ENCODE measurements at regions not wholly inside any gene's neighbourhood (a gene's known extent, or its start where the extent isn't known, plus 50 kb on each side); places are given as distances from the start of the nearest gene placed in this dataset.

DNA sequence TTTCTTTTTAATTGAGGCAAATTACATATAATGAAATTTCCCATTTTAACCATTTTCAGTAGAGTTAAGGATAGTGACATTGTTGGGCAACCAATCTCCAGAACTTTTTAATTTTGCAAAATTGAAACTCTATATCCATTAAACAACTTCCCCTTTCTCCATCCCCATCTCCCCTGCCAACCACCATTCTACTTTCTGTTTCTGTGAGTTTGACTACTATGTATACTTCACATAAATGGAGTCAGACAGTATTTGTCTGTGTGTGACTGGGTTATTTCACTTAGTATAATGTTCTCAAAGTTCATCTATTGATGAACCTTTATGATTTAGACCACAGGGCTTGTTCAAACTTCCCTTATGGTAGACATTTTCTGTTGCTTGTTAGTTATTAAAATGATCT, 364.5 kb upstream of the MAD2L1 start:
- DNase-seq (ENCODE audit: low spot score), result no peak

DNA sequence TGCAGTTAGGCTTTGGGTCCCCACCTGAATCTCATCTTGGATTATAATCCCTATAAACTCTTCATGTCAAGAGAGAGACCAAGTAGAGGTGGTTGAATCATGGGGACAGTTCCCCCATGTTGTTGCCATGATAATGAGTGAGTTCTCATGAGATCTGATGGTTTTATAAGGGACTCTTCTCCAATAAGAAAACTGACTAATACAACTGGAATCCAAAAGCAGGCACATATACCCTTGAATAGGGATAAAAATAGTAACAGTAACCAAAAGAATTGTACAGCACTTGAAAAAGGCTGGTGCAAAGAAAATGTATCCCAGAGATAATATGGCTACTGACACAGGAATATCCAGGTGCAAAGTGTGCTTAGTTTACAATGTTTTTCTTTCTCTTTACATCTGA, 351.5 kb upstream of the MAD2L1 start:
- DNase-seq (ENCODE audit: low spot score), result no peak

DNA sequence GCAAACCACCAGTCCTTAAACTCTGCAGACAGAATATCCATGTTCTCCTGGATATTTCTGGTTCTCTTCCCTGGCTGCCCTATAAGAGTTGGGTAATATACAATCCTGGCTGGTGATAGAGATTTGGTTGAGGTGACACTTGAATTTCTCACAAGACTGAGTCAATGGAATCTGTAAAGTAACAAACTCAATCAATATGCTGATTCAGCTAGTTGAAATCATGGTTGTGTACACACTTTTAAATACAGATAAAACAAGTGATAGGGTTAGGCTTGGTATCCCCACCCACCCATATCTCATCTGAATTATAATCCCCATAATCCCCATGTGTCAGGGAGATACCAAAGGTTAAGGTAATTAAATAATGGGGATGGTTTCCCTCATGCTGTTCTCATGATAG, 349.2 kb upstream of the MAD2L1 start:
- no peak for DNase-seq (ENCODE audit: low spot score)

DNA sequence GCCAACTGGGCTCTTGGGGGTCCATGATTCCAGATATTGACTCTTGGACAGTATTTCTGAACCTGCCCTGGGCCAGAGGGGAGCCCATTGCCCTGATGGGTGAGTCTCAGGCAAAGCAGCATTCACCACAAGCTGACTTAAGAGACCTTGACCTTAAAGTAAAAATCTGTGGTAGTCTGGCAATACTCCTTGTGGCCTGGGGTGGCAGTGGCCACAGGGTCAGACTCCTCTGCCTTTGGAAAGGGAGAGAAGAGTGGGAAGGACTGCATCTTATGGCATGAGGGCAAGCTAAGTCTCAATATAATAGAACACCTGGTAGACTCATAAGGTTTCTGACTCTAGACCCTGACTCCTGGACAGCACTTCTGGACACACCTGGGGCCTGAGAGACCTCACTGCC, 340.3 kb upstream of the MAD2L1 start:
- DNase-seq (ENCODE audit: low spot score), result no peak

DNA sequence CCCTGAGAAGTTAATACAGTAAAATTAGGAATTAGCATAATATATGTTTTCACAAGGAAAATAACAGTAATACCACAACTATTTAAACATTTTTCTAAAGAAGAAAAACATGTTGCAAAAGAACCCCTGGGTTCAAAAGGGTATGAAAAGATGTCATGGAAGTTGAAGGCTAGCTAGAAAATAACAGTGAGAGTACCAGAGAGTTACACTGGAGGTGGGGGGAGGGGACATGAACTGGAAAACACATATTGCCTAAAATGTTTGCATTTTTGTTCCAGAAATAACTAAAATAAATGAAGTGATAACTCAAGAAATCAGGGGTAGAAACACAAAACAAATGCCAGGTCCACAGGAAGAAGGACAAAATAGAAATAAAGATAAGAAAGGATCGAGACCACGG, 336.6 kb upstream of the MAD2L1 start:
- no peak for DNase-seq (ENCODE audit: low spot score)

DNA sequence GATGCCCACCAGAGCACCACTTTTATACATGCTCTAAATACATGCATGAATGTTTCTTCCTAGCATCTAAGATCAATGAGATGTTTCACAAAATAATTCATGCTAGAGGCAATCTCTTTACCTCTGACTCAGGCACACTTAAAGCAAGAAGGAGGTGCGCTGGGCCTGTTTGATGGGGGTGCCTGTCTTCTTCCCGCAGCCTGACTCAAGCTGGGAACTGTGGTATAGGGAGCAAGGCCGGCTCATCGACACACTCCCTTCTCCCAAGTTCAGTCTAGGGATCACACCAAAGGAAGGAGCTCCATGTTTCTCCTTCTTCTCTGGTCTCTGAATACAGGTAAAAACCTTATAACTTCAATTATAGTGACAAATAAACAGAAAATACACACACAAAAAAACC, 333.8 kb upstream of the MAD2L1 start:
- DNase-seq (ENCODE audit: low spot score), result no peak

DNA sequence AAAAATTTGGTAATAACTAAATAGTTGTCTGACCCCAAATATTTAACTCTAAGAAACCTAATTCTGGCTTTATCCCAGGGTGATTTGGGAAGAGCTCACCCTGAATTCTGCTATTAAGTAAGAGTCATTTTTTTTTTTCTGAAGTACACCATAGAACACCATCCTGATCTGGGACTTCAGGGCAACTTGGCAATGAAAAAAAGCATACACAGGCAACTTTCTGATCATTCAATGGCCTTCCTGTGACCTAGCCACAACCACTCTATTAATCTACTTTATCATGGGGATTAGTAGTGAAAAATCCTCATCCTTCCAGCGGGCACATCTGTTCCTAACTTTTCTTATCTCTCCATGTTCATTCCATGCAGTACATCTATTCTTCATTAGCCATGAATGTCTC, 333.2 kb upstream of the MAD2L1 start:
- DNase-seq (ENCODE audit: low spot score), result peak; percentile 18

DNA sequence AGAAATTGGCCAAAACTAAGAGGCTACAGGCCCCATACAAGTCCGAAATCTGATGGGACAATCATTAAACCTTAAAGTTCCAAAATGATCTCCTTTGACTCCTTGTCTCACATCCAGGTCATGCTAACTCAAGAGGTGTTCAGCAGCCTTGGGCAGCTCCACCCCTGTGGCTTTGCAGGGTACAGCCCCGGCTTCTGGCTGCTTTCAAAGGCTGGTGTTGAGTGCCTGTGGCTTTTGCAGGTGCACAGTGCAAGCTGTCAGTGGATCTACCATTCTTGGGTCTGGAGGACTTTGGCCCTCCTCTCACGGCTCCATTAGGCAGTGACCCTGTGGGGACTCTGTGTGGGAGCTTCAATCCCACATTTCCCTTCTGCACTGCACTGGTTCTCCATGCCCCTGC, 329.1 kb upstream of the MAD2L1 start:
- DNase-seq (ENCODE audit: low spot score), result no peak

DNA sequence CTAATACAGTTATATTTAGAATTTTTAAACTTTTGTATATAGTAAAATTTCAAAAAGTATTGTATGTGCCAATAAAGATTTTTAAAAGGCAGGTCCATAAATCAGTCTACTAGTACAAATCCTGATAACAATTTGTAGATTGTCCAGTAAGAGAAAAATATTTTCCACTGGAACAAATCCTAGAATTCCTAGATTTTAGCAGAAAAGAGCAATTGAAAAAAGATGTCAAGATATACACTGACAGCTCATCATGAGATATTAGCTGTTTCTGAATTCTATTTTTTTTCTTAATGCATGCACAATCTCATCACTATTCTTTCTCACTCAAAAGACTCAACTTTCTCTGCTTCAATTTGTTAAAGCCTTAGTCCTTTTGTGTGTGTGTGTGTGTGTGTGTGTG, 289.2 kb upstream of the MAD2L1 start:
- DNase-seq (ENCODE audit: low spot score), result no peak

DNA sequence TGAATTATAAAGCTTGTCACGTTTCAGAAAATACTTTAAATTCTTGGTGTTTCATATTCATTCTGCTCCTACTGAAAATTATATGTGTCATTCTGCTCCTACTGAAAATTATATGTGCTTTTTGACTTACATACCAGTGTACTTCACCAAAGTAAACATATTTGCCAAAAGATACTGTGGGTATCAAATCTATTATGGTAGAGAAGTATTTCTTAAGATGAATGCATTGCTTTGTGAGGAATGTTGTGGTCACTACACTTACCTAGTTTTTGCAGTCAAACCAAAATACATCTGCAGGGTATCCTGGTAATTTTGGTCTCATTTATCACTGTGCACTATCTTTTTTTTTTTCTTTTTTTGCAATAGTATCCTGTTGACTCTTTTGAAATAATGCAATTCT, 287.7 kb upstream of the MAD2L1 start:
- no peak for DNase-seq (ENCODE audit: low spot score)

DNA sequence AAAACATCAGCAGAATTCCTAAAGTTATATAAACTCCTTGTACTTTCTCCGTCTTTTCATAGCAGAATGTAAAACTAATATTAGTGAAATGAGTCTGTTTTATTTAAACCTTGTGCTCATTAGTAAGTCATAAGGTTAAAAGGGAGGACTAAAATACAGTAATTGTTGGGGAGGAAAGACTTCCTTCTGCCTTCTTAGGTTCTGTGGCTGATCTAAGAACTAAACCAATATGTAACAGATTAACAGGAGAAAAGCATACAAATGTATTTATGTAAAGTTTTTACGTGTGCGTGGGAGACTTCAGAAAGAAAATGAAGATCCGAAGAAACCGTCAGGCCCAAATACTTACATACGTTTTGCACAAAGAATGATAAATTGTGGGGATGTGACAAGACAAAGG, 286.6 kb upstream of the MAD2L1 start:
- no peak for DNase-seq (ENCODE audit: low spot score)

DNA sequence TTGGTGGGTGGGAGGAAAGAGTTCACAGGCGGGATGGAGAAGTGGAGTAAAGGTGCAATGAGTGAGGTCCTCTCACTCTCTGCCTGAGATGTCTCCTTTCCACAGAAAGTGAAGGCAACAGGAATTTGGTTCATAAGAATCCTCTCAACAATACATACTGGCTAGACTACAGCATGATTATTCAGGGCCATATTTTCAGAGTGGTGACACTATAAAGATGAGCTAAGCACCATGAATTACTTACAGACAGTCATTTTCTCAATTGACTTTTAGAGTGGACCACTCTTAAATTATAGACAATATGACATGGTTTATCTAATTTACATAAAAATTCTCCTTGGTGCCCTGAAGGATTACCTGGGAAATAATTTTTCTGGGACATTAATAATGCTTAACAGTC, 286.1 kb upstream of the MAD2L1 start:
- DNase-seq (ENCODE audit: low spot score), result no peak

DNA sequence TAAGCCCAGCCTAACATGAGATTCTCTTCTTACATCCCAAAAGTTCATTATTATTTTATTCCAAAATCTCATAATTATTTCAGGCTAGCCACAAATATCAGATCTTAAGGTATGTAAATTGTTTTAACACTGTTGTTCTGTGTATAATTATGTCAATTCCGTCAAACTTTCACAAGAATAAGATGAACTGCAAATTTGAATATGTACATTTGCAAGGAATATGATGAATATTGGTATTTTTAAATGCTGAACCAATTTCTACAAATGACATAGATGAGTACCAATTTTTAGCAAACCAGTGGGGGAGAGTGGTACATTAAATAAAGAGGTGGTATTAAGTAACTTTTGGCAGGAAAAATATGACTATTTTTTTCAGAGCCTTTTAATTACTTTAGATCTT, 282.3 kb upstream of the MAD2L1 start:
- no peak for DNase-seq (ENCODE audit: low spot score)

DNA sequence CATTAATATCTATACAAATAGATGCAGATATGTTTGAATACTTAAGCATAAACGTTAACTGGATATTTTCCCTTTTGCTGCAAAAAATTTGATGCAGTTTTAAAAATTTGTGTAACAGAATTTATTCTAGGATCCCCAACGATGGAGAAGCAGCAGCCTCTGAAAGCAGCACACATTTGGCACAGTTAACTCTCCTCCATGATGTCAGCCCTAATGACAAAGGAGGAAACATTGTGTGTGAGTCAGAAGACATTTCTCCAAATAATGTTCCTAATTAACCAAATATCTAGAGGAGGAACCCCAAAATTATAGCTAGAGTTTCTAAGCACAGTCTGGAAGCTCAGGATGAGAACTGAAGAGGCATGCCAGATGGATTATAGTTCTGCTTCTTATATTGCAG, 281.9 kb upstream of the MAD2L1 start:
- DNase-seq (ENCODE audit: low spot score), result no peak

DNA sequence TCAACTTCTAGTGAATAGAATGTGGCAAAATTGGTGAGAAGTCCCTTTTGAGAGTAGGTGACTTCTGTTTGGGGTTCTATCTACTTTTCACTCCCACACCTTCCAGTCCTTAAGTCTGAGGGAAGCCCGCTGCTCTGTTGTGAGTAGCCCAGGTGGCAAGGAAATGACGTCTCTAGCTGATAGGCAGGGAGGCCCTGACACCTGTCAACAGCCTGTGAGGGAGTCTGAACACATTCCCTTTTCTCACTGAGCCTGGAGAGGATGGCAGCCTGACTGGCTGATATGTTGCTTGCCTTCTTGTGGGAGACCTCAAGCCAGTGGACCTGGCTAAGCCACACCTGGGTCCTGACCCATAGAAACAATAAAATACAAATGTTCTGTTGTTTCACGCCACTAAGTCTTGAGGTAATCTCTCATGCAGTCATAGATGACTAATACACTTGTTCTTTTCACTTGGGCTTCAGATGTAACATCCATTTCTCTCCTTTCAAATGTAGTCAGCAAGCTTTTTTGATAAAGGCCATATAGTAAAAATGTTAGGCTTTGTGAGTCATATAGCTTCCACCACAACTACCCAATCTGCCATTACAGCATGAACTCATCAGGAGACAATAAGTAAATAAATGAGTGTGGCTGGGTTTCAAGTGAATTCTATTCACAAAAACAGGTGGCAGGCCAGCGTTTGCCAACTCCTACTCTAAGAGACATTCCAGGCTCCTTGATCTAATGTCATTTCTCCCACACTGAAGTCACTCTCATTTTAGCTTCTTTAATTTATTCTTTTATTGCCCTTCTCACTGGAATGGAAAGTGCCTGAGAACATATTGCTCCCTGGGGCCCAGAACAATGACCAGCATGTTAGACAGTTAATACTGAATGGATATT, 265.1 kb upstream of the MAD2L1 start:
- DNase-seq (ENCODE audit: low spot score), result no peak

DNA sequence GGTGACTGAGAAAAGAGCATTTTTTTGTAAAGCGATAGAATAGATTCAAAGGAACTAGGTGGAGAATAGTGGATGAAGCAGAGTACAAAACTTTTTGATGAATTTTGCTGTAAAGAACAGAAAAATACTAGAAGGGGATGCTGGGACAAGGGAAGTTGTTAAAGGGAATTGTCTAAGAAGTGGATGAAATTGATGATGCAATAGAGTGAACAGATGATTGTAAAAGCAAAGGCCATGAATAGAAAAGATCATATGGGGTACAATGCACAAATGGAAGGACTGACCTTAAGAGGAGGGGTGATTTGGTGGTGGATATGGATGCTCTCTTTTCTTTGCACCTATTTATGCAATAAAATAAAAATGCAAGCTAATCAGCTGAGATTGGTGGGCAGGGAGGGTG, 262.7 kb upstream of the MAD2L1 start:
- DNase-seq (ENCODE audit: low spot score), result no peak

DNA sequence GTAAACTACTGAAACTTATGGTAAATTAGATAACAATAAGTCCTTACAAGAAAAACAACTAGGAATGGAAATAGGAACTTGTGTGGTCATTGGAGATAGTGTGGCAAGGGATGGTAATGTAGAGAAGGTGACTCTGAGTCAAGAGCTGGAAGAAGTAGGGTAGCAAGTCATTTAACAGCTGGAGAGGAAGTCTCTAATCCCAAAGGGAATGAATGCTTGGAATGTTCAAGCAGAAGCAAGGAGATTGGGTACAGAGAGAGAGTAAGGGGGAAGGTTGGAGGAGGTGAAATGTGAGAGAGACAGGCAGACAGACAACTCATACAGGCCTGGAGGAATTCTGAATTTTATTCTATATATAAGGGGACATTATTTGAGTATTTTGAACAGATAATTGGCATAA, 260.6 kb upstream of the MAD2L1 start:
- DNase-seq (ENCODE audit: low spot score), result no peak

DNA sequence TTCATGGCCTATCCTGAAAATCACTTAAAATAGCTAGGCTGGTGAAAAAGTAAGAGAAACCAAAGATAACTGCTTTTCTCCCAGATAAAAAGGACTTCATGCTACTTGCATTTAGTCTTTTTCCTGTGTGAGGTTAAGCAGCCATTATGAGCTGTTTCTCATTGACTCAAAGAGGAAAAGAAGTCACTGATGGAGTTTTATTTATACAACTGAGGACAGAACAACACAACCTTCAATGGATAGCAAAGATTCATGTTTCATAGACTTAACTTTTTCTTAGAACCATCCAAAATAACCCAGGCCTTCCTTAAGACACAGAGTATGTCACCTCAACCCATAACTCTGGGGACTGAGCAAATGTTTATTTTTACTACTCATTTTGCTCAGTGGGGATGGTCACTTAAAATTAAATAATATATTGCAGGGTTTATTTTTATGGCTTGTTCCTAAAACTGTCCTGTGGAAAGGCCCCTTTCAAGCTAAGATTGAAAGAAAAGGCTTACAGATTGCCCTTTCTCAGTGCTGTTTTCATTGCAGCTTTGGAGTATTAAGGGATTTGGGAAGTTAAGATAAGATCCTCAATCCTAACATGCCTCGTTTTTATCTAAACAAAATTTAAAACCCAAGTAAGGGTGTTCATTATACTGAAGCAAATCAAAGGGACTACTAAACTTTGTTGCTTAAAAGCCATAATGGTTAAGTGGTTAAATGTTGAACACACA, 252.6 kb upstream of the MAD2L1 start:
- DNase-seq (ENCODE audit: low spot score), result no peak

DNA sequence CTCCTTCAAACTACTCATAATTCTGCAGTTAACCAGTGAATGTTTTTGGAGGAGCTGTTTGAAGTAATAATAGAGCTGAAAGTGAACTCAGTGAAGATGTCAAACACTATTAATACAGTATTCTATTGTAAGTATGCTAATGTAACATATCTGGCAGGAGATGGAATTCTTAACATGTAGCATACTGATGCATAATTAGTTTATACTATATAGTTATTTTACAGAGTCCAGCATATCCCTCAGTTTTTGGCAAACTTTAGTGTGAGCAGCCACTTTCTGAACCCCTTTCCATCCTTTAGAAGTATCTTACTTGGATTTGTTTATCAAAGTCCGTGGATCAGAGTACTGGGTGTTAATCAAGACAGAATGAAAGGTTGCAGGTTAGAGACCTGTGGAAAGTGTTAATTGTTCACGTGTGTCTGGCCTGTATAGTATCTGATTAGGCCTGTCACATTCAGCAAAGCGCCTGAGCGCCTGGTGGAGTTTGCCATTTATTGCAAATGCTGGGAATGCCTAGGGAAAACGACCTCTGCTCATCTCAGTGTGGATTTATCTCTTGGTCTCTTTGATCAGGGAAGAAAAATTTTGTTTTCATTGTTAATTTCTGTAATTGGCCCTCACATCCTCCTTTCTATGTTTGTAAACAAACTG, 251.7 kb upstream of the MAD2L1 start:
- DNase-seq (ENCODE audit: low spot score), result no peak

DNA sequence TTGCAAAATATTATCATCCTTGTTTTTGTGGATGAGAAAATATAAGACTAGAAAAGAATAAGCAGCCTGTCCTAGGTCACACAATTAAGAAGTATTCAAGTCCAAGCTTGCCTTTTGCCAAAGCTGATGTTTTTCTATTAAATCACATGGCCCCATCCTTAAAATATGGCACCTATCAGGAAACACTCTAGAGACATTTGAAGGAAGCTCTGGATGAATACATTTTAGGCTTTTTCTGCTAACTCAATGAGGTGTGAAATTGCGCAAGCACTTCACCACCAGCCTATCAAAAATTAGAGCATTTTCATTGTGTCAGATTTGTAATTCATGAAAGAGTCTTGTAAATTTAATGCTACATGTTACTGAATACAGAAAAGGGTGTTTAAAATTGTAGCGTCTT, 251.1 kb upstream of the MAD2L1 start:
- no peak for DNase-seq (ENCODE audit: low spot score)

DNA sequence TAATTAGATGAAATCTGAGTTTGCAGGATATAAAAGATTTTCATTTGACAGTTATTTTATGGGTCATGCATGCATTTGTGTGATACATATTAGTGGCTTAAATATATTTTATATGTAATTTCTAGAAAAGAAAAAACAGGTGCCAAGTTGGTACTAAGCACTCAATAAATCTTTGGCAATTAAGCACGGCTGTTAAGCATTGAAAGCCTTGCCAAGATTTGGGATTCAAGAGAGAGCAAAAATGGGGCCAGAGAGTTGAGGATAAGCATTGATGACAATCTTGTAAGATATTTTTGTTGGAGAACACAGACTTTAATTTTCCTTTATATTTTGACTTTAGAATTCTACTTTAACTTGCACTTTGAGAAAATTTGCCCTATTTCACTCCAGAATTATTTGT, 249.8 kb upstream of the MAD2L1 start:
- no peak for DNase-seq (ENCODE audit: low spot score)

DNA sequence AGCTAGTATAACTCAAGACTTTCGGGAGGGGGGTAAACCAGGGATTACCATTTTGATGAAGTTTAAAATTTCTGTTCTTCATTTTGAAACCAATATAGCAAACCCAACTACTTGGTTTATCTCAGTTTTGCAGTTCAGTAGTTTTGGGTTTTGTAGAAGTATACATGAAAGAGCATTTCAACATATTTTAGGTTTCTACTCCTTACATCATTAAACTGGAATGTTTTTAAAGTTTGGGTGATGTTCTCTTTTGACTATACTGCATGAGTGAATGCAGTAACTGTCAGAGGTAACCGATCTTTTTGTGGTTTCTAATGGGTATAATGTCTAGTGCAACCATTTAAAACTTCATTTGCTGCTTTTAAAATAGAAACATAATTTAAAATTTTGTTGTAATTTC, 248.3 kb upstream of the MAD2L1 start:
- no peak for DNase-seq (ENCODE audit: low spot score)

DNA sequence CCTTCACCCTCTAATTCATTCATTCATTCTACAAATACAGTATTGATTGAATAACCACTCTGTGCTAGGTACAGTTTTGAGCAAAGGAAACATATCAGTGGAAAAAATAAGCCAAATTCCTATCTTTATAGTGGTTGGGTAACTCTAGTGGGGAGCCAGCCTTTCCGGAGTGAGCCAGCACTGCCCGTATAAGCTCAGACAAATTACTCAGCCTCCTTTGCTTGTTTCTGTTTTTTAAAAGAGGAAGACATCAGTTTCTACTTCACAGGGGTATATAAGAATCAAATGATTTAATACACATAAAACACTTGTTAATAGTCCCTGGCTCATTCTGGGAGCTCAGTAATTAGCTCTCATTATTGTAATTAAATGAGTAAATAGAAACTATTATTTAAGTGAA, 238.2 kb upstream of the MAD2L1 start:
- DNase-seq (ENCODE audit: low spot score), result no peak
